Uterus (tissue), 2 donors: ENCODE measurements at regions not wholly inside any gene's neighbourhood (a gene's known extent, or its start where the extent isn't known, plus 50 kb on each side); places are given as distances from the start of the nearest gene placed in this dataset.

Experiments used
- CTCF ChIP-seq, 4 experiments: fragments of 200-600 bp in 2 of 4; fragments of 450-650 bp in 2 of 4; sonication (generic) in 2 of 4; IDR thresholded peaks; one replicate each; pipeline ENCODE4 v1.5.1; 2016 to 2019; ENCODE audit warnings: antibody characterized with exemption in 4 of 4, mild to moderate bottlenecking in 2 of 4, moderate library complexity in 1 of 4
- POLR2A ChIP-seq, 2 donors: fragments of 450-650 bp; IDR thresholded peaks; one replicate each; pipeline ENCODE4 v1.6.1; 2016; ENCODE audit warnings: antibody characterized with exemption in 2 of 2, mild to moderate bottlenecking in 1 of 2, moderate library complexity in 1 of 2

DNA sequence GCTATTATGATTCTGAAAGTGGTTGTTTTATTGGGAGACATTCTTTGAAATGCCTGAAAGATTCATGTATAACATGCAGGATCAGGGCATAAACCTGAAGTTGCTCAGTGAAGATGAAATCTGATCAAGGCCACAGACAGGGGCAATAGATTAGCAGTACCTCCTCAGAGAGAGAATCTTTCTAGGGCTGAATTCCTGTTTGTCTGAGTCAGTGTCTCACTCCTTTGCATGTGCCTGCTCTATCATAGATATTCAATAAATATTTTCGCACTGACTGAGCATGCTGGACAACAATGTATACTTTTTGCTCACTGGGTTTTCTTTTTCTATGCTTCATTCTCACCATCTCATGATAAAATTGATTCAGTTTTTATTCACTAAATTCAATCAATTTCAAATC lies 49.8 kb upstream of the PFN2 start:
- TF ChIP-seq POLR2A (IDR thresholded peaks at IDR 0.05) = no peak
- no peak for TF ChIP-seq CTCF (IDR thresholded peaks at IDR 0.05)
